ENCODE measurements at regions not wholly inside any gene's neighbourhood (a gene's known extent, or its start where the extent isn't known, plus 50 kb on each side); places are given as distances from the start of the nearest gene placed in this dataset.

DNA sequence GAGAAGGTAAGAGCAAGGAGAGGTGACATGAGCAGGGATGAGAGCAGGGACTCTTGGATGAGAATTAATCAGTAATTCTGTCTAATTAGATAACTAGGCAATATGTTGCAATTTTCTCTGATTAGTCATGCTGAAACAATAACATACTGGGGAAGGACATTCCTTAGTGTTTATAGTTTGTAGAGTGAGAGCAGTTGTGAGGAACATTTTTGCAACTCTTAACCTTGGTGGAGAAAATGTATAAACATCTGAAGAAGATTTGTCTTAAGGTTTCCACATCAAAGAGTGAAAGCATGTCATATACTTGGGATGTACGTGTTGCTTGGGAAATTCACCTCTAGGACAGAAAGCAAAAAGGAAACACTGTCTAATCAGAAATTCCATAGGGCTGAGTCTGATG lies 955.4 kb upstream of the FANCL start:
- DNase-seq (ENCODE audit: low read depth), result peak; percentile 48
- TF ChIP-seq, protein P1, sequence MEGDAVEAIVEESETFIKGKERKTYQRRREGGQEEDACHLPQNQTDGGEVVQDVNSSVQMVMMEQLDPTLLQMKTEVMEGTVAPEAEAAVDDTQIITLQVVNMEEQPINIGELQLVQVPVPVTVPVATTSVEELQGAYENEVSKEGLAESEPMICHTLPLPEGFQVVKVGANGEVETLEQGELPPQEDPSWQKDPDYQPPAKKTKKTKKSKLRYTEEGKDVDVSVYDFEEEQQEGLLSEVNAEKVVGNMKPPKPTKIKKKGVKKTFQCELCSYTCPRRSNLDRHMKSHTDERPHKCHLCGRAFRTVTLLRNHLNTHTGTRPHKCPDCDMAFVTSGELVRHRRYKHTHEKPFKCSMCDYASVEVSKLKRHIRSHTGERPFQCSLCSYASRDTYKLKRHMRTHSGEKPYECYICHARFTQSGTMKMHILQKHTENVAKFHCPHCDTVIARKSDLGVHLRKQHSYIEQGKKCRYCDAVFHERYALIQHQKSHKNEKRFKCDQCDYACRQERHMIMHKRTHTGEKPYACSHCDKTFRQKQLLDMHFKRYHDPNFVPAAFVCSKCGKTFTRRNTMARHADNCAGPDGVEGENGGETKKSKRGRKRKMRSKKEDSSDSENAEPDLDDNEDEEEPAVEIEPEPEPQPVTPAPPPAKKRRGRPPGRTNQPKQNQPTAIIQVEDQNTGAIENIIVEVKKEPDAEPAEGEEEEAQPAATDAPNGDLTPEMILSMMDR (conservative IDR thresholded peaks at IDR 0.05; ENCODE audit: control insufficient read depth, insufficient read depth, low read depth, low read length), result no peak
- no peak overlapping the region for H3K4me3 ChIP-seq (ENCODE audit: control insufficient read depth, low read depth, low read length)

DNA sequence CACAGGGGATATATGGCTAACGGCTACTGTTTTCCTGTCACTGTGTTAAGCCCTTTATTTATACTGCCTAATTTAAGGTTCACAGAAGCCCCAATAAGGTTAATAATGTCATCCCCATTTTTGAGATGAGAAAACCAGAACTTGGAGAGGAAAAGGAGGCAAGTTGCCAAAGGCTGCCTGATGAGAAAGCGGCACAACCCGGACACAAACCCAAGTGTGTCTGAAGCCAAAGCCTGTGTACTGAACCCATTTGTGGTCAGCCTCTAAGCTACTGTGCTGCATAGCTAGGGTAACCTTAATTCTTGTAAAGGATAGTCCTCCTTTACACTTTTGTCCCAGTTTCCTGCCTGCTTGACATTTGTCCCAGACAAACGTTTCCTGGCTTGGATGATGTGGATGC lies 954.7 kb upstream of the FANCL start:
- no peak for DNase-seq (ENCODE audit: low read depth)
- no peak overlapping the region for H3K4me3 ChIP-seq (ENCODE audit: control insufficient read depth, low read depth, low read length)
- TF ChIP-seq, protein P1 (conservative IDR thresholded peaks at IDR 0.05; ENCODE audit: control insufficient read depth, insufficient read depth, low read depth, low read length), result no peak

GRCh38 chr2:59191781-59192180 lies 950.7 kb upstream of the FANCL start:
- no peak overlapping the region for H3K4me3 ChIP-seq (ENCODE audit: control insufficient read depth, low read depth, low read length)
- DNase-seq (ENCODE audit: low read depth), result no peak
- TF ChIP-seq, protein P1 (conservative IDR thresholded peaks at IDR 0.05; ENCODE audit: control insufficient read depth, insufficient read depth, low read depth, low read length), result no peak

- TF ChIP-seq, protein P1 (conservative IDR thresholded peaks at IDR 0.05; ENCODE audit: control insufficient read depth, insufficient read depth, low read depth, low read length), result no peak
- DNase-seq (ENCODE audit: low read depth), result no peak
- no peak overlapping the region for H3K4me3 ChIP-seq (ENCODE audit: control insufficient read depth, low read depth, low read length)
Observed at GRCh38 chr2:59190518-59190917, 949.4 kb upstream of the FANCL start.

- no peak overlapping the region for H3K4me3 ChIP-seq (ENCODE audit: control insufficient read depth, low read depth, low read length)
- TF ChIP-seq, protein P1 (conservative IDR thresholded peaks at IDR 0.05; ENCODE audit: control insufficient read depth, insufficient read depth, low read depth, low read length), result no peak
- peak; percentile 31 for DNase-seq (ENCODE audit: low read depth)
Observed at GRCh38 chr2:59184276-59185020, 943.3 kb upstream of the FANCL start.

DNA sequence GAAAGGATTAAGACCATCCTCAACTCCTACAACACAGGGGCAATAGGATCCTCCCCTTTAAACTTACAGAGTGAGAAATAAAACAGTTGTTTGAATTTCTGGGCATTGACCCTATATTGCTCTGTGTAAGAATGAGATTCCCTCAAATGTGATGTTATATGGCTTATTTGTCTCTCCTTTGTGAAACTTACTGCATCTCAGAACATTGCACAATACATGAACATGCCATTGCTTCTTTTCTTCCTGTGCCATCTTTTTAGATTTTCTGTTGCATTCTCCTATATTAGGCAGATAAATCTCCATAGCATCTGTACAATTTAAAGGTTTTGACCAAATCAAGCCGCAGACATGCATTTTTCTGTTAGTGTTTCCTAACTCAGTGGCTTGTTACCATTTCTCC lies 941.9 kb upstream of the FANCL start:
- TF ChIP-seq, protein P1 (conservative IDR thresholded peaks at IDR 0.05; ENCODE audit: control insufficient read depth, insufficient read depth, low read depth, low read length), result no peak
- no peak overlapping the region for H3K4me3 ChIP-seq (ENCODE audit: control insufficient read depth, low read depth, low read length)
- no peak for DNase-seq (ENCODE audit: low read depth)
